Right lobe of liver (tissue), 4 donors: ENCODE measurements at regions not wholly inside any gene's neighbourhood (a gene's known extent, or its start where the extent isn't known, plus 50 kb on each side); places are given as distances from the start of the nearest gene placed in this dataset.

Experiments used
- POLR2A ChIP-seq: fragments of 450-650 bp; IDR thresholded peaks from one replicate; pipeline ENCODE4 v1.6.1; 2017; ENCODE audit warnings: antibody characterized with exemption, mild to moderate bottlenecking
- TF ChIP-seq, protein P1 (sequence below), 4 donors: fragments of 200-600 bp in 3 of 4; fragments of 450-650 bp in 1 of 4; IDR thresholded peaks; one replicate each; pipeline versions ENCODE4 v1.5.1 to v1.8.0; 2016 to 2022; ENCODE audit warnings: antibody characterized with exemption in 4 of 4, mild to moderate bottlenecking in 2 of 4
- donor health status: DM: no; HTN: no; CAD: no.
- donor health status: DM: no; HTN: no; CAD: no.
- donor health status: DM: no; HTN: yes; CAD: no.

GRCh38 chr11:115111066-115111465 lies 393.1 kb downstream of the CADM1 start:
- TF ChIP-seq, protein P1, sequence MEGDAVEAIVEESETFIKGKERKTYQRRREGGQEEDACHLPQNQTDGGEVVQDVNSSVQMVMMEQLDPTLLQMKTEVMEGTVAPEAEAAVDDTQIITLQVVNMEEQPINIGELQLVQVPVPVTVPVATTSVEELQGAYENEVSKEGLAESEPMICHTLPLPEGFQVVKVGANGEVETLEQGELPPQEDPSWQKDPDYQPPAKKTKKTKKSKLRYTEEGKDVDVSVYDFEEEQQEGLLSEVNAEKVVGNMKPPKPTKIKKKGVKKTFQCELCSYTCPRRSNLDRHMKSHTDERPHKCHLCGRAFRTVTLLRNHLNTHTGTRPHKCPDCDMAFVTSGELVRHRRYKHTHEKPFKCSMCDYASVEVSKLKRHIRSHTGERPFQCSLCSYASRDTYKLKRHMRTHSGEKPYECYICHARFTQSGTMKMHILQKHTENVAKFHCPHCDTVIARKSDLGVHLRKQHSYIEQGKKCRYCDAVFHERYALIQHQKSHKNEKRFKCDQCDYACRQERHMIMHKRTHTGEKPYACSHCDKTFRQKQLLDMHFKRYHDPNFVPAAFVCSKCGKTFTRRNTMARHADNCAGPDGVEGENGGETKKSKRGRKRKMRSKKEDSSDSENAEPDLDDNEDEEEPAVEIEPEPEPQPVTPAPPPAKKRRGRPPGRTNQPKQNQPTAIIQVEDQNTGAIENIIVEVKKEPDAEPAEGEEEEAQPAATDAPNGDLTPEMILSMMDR (IDR thresholded peaks at IDR 0.05), result no peak
- TF ChIP-seq POLR2A, result no peak
